Stimulated activated CD4-positive, alpha-beta T cell treated with anti-CD3 and anti-CD28 coated beads, Interleukin-15, amount 100 ng/mL, for 48 hours (primary cell): ENCODE measurements at regions not wholly inside any gene's neighbourhood (a gene's known extent, or its start where the extent isn't known, plus 50 kb on each side); places are given as distances from the start of the nearest gene placed in this dataset.
"Not testable (repeated sequence)": the region's sequence is repeated elsewhere in the genome, so short reads cannot be mapped to it uniquely, and the experiment has no call there.

ENCODE experiments used
- DNase-seq, 2 donors: peaks; one replicate each; pipeline ENCODE4 v3.0.0-alpha.2; 2020; ENCODE audit warnings: low read depth in 2 of 2

- DNase-seq: no peak
These were observed 643.6 kb upstream of the RORB start for GRCh38 chr9:73853549-73853948.

DNA sequence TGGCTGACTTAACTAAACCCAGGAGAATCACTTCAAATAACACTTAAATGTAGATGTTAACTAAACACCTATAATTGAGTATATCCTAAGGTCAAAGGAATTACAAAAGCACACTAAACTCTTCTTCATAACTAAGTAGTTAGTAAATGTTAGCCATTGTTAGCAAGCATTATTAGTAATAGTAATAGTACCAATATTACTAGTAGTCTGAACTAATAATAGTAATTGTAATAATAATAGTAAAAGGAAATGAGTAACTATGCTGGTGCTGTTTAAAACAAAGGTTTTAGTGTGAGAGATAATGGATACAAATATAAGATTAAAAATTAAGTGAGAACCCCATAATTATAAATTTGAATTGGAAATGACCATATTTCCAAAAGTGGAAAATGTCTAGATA lies 641.9 kb upstream of the RORB start:
- no peak for DNase-seq

GRCh38 chr9:73863924-73864323 lies 633.2 kb upstream of the RORB start:
- DNase-seq: no peak

DNA sequence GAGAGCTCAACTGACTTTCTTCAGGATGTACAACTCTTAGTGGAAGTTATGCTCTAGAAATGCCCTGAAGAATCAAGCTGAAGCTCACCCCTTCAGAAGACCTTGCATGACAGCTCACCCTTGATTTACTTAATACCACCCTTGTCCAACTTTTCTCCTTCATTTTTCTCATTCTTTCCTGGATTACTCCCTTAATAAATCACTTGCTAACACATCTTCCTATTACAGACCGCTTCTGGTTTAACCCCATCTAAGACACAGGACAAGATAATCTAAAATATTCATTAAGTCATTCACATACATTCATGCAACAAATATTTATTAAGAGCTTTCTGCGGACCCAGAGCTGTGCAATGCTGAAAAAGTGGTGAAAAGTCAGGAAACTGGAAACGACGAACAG lies 630.7 kb upstream of the RORB start:
- DNase-seq: no peak

DNA sequence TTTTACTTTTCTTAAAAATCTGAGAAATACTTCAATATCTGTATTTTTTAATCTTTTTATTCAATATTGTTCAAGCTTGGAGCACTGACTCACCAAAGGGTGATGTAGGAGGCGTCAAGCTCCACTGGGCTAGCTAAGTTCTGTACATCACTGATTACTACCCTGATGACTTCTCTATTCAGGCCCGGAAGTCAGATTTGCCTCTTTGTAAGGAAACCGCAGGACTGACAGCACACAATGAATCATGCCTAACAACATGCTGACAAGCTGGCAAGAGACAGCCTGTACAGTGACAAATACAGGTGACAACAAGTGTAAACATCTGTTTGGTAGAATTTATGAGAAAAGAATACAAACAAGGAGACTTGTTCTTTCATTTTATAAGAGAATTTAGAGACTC lies 627.9 kb upstream of the RORB start:
- peak; percentile 2 to 13 for DNase-seq

DNA sequence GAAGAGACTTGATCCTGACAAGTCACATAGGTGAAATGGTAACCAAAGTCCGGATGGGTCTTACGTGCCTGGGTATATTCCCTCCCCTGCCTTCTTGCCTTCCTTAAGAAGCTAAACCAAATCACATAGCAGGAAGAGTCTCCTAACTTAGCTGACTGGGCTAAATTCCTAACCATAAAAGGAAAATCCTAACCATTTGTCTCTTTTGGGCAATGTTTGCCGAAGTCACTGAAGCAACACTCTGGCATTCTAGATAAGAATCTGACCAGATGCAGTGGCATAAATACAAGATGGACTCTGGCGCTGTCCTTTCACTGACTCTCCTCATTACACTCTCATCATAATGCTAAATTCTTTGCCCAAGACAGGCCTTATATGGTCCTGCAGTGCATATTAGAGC lies 625.5 kb upstream of the RORB start:
- DNase-seq: no peak

DNA sequence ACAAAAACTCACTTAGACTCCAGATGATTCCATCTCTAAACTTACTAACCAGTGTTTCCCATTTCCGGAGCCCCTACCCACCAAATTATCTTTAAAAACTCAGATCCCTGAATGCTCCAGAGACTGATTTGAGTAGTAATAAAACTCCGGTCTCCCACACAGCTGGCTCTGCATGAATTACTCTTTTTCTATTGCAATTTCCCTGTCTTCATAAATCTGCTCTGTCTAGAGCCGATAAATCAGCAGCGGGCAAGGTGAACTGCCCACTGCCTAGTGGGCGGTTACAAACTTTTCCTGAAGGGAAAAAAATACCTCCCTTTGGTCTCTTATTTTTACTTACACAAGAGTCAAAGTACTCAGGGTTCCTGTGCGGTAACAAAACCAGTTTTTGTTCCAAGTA lies 624.4 kb upstream of the RORB start:
- no peak for DNase-seq

DNA sequence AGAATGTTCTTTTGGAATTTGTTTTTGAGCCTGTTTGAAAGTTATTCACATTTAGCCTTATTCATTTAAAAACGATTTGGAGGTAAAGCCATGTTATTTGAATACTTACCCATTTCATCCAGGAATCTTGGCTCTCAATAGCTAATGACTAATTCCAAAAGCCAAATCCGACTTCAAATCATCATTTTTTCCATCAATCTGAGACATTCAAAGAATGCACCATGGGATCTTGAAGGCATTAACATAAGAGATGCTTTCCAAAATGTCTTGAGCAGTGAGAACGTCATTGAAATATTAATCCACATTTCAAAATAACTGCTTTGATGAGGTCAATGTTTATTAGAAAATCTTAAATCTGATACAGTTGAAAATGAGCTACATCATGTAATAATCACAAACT lies 617.0 kb upstream of the RORB start:
- no peak for DNase-seq

DNA sequence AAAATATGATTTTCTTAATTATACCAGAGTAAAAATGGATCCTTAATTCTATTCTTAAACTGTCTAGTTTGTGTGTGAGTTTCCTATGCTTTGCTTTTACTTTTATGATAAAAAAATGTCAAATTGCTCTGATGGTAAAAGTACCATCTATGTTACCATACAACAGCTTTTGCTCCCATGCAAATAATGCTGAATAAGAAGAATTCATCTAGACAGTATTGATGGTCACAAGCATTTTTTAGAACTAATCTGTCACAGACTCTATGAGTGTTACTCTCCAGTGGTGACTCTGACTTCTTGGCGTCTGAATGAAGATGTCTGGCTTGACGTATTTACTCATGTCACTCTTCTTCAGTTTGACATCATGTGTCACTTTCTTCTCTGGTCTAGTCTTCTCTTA lies 608.1 kb upstream of the RORB start:
- DNase-seq: no peak

- no peak for DNase-seq
These were observed 606.4 kb upstream of the RORB start for GRCh38 chr9:73890685-73891277.

DNA sequence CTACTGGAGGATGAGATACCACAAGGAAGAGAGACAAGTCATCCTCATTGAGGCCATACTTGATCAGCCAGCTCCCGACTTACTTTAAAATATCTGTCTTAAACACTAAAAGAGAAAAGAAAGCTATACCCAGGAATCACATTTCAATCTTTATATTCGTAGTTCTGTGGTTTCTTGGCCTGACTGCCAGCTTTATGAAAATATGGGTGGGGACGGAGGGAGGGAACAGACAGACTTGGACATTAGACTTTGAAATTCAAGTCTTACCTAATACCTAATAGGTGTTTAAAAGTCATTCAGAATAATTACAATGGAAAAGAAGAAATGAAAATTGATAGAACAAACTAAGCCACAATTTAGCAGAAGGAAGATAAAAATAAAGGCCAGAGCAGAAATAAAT lies 604.8 kb upstream of the RORB start:
- no peak for DNase-seq

- no peak for DNase-seq
These were observed 603.9 kb upstream of the RORB start for GRCh38 chr9:73893230-73893629.

DNA sequence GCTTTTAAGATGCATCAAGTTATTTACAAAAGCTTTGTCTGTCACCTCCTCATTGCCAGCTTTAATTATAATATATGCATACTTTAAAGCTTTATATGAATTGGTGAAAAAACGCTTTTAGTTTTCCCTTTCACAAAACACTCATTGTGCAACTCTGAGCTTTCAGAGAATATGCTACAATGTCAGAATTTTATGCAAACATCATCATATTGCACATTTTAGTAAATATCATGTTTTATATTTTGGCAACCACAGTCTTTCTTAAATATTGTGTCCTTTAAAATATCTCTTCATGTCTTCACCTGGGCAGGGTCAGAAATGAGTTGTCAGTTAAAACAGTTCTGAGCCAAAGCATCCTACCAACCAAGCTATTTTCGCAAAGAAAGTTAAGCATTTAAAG lies 601.1 kb upstream of the RORB start:
- DNase-seq: no peak

GRCh38 chr9:73906671-73907070 lies 590.5 kb upstream of the RORB start:
- DNase-seq: no peak

GRCh38 chr9:73911804-73912203 lies 585.3 kb upstream of the RORB start:
- DNase-seq: no peak

DNA sequence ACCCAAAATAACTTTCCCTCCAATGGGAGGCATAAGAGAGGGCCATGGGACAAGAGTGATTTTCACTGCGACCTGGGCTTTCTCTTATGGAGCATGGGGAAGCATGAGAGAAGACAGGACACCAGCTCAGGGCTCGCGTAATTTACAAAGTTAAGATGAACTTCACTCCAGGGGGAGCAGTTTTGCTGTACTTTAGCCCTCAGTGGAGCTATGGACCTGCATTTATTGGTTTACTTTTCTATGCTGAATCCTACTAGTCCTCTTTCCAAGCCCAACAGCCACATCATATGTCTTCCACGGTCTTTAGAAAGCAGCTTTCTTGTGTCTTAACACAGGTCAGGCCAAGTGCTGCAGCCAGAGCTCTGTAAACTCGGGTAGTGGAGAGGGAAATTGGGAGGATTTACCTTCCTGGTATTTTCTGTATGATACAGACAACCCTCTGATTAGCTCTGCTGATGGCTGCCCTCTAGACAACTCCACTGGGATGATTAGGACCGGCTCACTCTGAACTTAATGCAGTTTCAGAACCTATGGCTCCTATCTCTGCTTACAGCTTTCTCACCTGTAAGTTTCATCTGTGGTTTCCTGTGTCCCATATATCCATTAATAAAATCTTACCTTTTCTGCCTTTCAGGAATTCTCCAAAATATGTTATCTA lies 581.0 kb upstream of the RORB start:
- DNase-seq: no peak

- no peak for DNase-seq
These were observed 577.4 kb upstream of the RORB start for GRCh38 chr9:73919712-73920111.

DNA sequence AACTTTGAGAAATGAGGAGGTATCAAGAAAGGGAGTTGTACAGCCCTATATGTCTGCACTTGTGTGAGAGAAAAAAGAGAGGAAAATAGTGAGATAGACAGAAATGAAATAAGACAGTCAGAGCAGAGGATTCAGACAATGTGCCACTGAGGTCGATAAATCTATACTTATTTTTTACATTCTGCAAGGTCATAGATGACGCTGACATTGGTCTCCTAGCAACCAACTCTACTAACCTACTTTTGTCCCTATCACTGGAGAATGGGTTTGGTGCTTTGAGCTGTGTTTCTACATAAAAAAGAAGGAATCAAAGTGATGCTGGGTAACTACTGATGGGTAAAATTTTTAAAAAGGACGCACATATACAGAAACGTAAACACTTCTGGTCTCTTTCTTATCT lies 573.3 kb upstream of the RORB start:
- DNase-seq: no peak

- no peak for DNase-seq
These were observed 546.0 kb upstream of the RORB start for GRCh38 chr9:73951147-73951546.

GRCh38 chr9:73962792-73963191 lies 534.3 kb upstream of the RORB start:
- DNase-seq: no peak

GRCh38 chr9:73969936-73970335 lies 527.2 kb upstream of the RORB start:
- DNase-seq: no peak

GRCh38 chr9:73976424-73976823 lies 520.7 kb upstream of the RORB start:
- DNase-seq: not testable (repeated sequence)

DNA sequence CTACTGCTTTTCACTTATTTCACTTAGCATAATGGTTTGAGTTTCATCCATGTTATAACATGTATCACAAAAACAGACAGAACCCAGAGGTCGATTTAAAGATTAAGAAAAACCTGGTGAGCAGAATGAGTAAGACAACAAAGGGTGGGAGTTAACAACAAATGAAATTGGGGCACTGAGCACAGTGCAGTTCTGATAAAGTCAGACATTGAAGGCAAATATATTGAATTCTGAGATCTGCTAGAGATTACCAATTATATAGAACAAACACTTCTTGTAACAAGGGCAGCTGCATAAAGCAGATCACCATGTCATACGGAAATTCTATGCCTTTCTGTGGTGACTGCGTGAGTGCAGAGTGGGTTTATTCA lies 517.3 kb upstream of the RORB start:
- DNase-seq: no peak

DNA sequence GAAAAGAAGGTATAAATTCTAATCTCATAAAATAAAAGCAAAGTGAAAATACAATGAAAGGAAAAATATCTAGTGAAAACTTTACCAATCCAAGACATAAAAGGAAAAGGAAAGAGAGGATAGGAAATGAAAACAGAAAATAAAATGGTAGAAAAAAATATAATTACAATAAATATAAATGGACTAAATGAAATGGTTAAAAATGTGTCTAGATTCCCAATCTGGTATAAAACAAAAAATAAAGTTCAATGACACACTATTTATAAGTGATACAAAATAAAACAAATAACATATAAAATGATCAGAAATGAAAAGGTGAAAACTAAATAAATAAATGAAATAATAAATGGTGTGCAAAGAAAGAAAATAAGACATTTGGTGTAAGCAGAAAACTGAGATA lies 516.4 kb upstream of the RORB start:
- DNase-seq: no peak
